ENCODE measurements at regions not wholly inside any gene's neighbourhood (a gene's known extent, or its start where the extent isn't known, plus 50 kb on each side); places are given as distances from the start of the nearest gene placed in this dataset.

DNA sequence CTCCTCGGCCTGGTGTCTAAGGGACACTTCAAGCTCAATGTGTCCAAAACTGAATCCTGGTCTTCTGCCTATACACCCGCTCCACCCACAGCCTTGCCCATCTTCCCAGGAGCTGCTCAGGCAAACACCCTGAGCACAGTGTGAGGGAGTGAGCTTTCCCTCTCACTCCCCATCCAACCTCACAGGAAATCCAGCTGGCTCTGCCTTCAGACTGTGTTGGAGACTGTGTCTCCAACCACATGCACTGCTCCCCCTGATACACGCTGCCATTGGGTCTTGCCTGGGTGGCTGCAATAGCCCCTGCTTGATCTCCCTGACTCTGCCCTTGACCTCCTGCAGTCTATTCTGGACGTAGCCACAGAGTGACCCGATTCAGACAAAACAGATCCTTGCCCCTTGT lies 319.5 kb upstream of the MSX2 start:
- H3K36me3 ChIP-seq (ENCODE audit: control insufficient read depth, insufficient read depth, low read length): no peaks in the 10 kb centered on the region
- CTCF ChIA-PET: no interaction called here
- DNase-seq (ENCODE audit: low read depth, low spot score) (no peak), ATAC-seq (peak; percentile 53; the same call in 1 of the 2 replicates)
- no peak overlapping the region for H3K27ac ChIP-seq (ENCODE audit: low read length)
- no TSS peak for BruUV-seq (replicated peaks)
- H3K27me3 ChIP-seq (ENCODE audit: control insufficient read depth, insufficient read depth, low read length): peaks cover 16% of the 10 kb centered on the region
- intact Hi-C loops (cut with micrococcal nuclease; ENCODE audit: unreplicated experiment) (no loop called here), in situ Hi-C loops (cut with HindIII; ENCODE audit: low pct_unique_long_range_greater_than_20kb, low sequenced_read_pairs) (no loop called here)
- no peak overlapping the region for H3K4me3 ChIP-seq (ENCODE audit: low read depth in 2 of 2, low read length in 2 of 2)
- H3K4me1 ChIP-seq (ENCODE audit: control insufficient read depth, insufficient read depth, low read length): no peaks in the 10 kb centered on the region
- POLR2A ChIA-PET: no interaction called here
- no peaks in the 10 kb centered on the region; the same call in 1 of the 2 replicates for H3K9me3 ChIP-seq (ENCODE audit: control insufficient read depth, insufficient read depth, low read depth, low read length)
- TF ChIP-seq POLR2AphosphoS5 (IDR thresholded peaks at IDR 0.05; ENCODE audit: low read depth, low read length): no peak
- TF ChIP-seq, protein P1, sequence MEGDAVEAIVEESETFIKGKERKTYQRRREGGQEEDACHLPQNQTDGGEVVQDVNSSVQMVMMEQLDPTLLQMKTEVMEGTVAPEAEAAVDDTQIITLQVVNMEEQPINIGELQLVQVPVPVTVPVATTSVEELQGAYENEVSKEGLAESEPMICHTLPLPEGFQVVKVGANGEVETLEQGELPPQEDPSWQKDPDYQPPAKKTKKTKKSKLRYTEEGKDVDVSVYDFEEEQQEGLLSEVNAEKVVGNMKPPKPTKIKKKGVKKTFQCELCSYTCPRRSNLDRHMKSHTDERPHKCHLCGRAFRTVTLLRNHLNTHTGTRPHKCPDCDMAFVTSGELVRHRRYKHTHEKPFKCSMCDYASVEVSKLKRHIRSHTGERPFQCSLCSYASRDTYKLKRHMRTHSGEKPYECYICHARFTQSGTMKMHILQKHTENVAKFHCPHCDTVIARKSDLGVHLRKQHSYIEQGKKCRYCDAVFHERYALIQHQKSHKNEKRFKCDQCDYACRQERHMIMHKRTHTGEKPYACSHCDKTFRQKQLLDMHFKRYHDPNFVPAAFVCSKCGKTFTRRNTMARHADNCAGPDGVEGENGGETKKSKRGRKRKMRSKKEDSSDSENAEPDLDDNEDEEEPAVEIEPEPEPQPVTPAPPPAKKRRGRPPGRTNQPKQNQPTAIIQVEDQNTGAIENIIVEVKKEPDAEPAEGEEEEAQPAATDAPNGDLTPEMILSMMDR (IDR thresholded peaks at IDR 0.05): no peak
- TF ChIP-seq, protein P2, sequence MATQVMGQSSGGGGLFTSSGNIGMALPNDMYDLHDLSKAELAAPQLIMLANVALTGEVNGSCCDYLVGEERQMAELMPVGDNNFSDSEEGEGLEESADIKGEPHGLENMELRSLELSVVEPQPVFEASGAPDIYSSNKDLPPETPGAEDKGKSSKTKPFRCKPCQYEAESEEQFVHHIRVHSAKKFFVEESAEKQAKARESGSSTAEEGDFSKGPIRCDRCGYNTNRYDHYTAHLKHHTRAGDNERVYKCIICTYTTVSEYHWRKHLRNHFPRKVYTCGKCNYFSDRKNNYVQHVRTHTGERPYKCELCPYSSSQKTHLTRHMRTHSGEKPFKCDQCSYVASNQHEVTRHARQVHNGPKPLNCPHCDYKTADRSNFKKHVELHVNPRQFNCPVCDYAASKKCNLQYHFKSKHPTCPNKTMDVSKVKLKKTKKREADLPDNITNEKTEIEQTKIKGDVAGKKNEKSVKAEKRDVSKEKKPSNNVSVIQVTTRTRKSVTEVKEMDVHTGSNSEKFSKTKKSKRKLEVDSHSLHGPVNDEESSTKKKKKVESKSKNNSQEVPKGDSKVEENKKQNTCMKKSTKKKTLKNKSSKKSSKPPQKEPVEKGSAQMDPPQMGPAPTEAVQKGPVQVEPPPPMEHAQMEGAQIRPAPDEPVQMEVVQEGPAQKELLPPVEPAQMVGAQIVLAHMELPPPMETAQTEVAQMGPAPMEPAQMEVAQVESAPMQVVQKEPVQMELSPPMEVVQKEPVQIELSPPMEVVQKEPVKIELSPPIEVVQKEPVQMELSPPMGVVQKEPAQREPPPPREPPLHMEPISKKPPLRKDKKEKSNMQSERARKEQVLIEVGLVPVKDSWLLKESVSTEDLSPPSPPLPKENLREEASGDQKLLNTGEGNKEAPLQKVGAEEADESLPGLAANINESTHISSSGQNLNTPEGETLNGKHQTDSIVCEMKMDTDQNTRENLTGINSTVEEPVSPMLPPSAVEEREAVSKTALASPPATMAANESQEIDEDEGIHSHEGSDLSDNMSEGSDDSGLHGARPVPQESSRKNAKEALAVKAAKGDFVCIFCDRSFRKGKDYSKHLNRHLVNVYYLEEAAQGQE (IDR thresholded peaks at IDR 0.05; ENCODE audit: insufficient read depth in 1 of 2, low read depth in 2 of 2, low read length in 1 of 2): no peak
- TF ChIP-seq SIN3A (IDR thresholded peaks at IDR 0.05; ENCODE audit: borderline replicate concordance, insufficient read depth, low read depth, low read length): no peak
- no peak for TF ChIP-seq TCF7L2 (IDR thresholded peaks at IDR 0.05; ENCODE audit: low read depth, low read length)

DNA sequence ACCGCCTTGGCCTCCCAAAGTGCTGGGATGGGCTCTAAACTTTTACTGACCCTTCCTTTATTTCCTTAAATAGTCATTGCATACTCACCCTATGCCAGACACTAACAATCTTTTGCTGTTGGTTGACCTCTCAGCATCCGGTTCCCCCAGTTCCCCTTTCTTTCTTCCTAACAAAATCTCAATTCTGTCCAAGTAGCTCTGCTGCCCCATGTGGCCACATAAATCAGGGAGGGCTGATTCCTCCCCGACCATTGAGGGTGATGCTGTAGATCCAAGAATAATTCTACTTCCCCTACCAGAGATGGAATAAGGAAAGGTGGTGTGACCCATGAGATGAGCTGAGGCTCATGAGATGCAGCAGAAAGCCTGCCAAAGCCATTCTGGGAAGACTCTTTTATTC lies 315.3 kb upstream of the MSX2 start:
- intact Hi-C loops (cut with micrococcal nuclease; ENCODE audit: unreplicated experiment): no loop called here
- no peak for TF ChIP-seq SIN3A (IDR thresholded peaks at IDR 0.05; ENCODE audit: borderline replicate concordance, insufficient read depth, low read depth, low read length)
- TF ChIP-seq, protein P1 (IDR thresholded peaks at IDR 0.05): peak; percentile 52
- no peak overlapping the region for H3K4me3 ChIP-seq (ENCODE audit: low read depth in 2 of 2, low read length in 2 of 2)
- no peaks in the 10 kb centered on the region for H3K36me3 ChIP-seq (ENCODE audit: control insufficient read depth, insufficient read depth, low read length)
- ChIA-PET POLR2A (no interaction called here), CTCF (no interaction called here)
- no peaks in the 10 kb centered on the region for H3K4me1 ChIP-seq (ENCODE audit: control insufficient read depth, insufficient read depth, low read length)
- no peak overlapping the region for H3K27ac ChIP-seq (ENCODE audit: low read length)
- H3K9me3 ChIP-seq (ENCODE audit: control insufficient read depth, insufficient read depth, low read depth, low read length): no peaks in the 10 kb centered on the region; the same call in 1 of the 2 replicates
- in situ Hi-C loops (cut with HindIII; ENCODE audit: low pct_unique_long_range_greater_than_20kb, low sequenced_read_pairs): no loop called here
- ATAC-seq (no peak), DNase-seq (ENCODE audit: low read depth, low spot score) (no peak)
- no TSS peak for BruUV-seq (replicated peaks)
- H3K27me3 ChIP-seq (ENCODE audit: control insufficient read depth, insufficient read depth, low read length): peaks cover 11% of the 10 kb centered on the region

Data from Panc1 (cell line).